Activated CD8-positive, alpha-beta memory T cell treated with anti-CD3 and anti-CD28 coated beads, Interleukin-2, amount 50 U/mL, for 48 hours (primary cell): ENCODE measurements at regions not wholly inside any gene's neighbourhood (a gene's known extent, or its start where the extent isn't known, plus 50 kb on each side); places are given as distances from the start of the nearest gene placed in this dataset.

Experiments
- DNase-seq: peaks from one replicate; pipeline ENCODE4 v3.0.0-alpha.2; 2020

DNA sequence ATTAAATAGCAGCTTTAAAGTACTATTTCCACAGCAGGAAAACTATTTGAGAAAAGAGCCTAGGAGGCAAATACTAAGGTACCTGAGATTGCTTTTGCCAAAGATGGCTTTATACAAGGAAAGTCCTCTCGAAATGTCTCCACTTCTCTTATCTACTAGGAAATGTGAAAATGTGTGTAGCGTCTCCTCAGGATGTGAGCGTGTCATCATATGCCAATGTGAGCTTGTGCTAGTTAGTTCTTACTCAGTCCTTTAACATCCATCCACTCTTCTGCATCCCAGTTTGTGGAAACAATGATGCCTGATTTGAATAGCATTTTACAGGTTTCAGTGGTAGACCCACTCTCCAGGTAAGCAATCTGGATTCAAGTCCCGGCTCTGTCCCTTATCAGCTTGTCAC lies 421.0 kb downstream of the DYNC2H1 start:
- no peak for DNase-seq

DNA sequence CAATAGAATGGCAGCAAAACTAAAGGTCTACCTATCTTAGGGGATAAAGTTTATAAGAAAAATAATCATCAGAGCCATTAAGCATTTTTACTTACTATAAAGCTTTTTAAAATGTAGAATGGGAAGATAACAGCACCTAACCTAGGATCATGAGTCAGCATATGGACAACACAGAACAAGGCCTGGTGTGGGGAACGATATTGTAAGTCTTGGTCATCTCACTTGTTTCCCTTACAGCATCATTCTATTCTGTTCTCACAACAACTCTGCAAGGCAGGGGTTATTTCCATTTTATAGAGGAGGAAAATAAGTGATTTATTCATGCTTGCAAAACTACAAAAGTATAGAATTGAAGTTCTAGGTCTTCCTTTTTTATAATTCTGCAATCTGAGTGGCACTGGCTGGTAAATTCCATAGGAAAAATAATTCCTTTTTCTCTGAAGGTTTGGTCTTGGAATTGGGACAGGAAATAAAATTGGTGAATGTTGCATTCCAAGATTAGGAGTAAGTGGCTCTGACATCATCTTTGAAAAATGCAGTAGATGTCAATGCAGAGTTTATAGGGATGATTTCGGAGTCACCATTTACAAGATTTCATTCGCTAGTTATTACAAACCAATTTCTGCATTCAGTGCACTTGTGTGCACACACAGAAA lies 423.0 kb downstream of the DYNC2H1 start:
- DNase-seq, result no peak

DNA sequence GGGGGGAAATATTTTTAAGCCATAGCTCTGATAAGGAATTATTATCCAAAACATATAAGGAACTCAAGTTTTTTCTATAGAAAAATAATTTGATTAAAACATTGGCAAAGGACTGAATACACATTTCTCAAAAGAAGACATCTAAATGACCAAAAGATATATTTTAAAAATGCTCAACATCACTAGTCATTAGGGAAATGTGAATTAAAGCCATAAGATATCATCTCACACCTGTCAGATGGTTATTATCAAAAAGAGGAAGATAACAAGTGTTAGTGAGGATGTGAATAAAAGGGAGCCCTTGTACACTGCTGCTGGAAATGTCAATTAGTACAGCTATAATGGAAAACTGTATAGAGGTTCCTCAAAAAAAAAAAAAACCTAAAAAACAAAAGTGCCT lies 425.0 kb downstream of the DYNC2H1 start:
- DNase-seq, result no peak

DNA sequence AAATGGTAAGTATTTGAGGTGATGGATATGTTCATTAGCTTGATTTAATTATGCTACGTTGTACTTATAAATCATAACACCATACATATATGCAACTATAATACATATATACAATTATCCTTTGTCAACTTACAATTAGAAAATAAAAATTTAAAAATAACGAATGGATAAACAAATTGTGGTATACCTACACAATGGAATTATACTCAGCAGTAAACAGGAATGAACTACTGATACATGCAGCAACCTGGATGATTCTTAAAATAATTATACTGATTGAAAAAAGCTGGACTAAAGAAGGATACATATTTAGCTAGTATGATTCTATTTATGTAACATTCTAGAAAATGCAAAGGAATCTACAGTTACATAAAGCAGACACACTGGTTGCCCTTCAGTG lies 425.7 kb downstream of the DYNC2H1 start:
- DNase-seq, result no peak

DNA sequence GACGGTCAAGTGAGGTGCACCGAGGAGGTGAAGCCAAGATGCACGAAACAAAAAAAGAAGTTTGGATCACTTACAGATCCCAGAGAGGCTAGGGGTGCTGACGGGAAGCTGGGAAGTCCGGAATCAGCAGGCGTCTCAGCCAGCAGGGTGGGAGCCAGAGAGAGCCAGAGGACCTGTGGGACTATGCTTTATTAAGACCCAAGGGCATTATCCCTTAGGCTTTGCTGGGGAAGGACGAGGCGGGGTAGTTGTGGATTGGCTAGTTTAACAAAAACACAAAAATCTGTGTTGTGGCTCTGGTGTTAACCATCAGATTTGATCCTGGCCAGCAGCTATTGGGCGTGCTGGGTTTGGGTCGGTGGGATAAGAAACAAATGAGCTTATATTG lies 427.1 kb downstream of the DYNC2H1 start:
- DNase-seq, result no peak

DNA sequence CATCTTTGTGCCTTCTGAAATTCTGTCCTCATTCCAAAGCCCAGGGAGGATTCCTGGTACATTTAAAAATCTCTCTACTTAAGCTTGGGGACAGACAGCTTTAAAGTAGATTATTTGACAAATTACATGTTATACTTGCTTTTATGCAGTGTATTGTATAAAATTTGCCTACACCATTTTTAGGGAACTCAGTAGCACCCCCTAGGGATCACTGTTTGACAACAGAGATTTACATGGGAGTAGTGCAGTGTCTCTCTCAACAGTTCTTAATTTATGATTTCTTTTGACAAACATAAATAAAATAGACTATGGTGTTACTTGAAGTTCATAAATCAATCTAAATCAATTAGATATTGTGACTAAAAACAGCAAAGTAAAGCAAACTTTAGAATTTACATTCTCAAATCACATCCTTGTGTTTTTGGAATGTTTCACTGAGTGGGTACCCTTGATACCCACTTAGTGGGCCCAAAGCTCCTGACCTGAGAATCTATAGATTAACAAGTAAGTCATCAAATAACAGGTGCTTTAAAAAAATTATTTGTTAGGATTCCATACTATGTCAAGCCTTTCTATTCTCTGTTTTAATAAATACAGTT lies 428.8 kb downstream of the DYNC2H1 start:
- DNase-seq, result no peak

DNA sequence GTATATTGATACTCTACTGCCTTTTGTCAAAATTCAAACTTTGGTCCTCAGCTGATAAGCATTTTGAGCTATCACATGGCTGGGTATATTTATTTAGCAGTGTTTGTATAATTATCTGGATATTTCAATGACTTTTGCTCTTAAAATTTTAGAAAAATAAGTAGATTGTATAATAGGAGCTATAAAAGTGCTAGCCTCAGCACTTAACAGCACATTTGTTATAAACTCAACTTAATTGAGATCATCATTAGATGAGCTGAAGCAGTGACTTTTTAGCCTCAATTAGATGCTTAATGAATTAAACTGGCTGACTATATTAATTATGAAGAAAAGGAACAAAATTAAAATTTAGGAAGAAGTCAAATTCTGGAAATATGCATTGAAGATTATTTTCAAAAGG lies 429.9 kb downstream of the DYNC2H1 start:
- DNase-seq, result no peak

DNA sequence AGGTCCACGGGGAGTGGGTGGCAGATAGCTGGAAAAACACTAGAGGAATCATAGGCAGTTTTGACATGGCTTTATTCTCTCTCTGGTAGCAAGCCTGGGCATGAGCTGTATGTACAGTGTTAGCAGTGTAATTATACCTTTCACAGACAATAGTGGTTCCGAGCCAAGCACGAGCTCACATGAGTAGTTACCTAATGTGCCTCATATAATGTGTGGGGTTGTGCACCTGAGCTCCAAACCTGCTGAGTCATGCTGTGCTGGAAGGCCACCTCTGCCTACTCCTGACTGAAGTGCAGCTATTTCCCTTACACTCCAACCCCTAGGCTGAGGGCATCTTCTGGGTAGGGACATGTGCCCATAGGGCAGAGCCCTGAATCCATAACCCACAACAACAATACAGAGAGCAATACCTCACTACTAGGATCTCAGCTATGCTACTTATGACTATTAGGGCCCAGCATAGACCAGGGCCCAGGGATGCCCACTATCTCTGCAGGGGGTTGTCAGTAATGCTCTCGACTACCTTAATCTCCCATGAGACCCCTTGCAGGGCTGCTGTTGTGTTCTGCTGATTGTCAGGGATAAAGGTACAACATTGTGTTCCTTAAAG lies 432.1 kb downstream of the DYNC2H1 start:
- no peak for DNase-seq

DNA sequence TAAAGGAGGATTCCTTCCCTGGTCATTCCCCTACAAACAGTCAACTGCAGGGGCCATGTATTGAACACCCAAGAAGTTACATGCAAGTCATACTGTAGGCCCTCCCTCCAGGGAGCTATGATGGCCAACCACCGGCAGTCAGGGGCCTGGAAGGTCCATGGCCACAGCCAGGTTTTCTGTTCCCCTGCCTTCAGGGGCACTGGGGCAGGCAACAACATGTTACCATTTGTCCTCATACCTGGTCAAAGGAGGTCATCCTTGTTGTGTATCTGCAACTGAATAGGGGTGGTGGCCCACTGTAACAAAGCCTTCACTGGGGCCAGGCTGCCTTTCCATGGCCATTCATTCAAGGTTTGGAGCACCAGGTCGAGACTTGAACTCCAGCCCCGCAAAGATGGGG lies 433.6 kb downstream of the DYNC2H1 start:
- DNase-seq, result no peak

DNA sequence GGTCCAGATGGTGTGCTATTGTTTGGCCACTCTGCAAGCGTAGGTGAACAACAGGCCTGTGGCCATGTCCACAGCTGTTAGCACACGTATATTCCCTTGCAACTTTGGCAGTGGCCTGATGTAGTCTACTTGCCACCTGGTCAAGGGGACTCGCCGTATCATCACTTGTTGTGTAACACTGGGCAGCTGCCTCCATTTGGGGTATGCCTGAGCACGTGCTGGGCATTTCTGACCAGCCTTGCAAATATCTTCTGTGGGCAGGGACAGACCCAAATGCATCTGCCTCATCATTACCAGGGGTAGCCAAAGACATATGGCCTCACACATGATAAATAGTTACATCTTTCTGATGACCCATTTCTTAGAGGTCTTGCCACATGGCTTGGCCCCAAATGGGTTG lies 434.2 kb downstream of the DYNC2H1 start:
- DNase-seq, result no peak

DNA sequence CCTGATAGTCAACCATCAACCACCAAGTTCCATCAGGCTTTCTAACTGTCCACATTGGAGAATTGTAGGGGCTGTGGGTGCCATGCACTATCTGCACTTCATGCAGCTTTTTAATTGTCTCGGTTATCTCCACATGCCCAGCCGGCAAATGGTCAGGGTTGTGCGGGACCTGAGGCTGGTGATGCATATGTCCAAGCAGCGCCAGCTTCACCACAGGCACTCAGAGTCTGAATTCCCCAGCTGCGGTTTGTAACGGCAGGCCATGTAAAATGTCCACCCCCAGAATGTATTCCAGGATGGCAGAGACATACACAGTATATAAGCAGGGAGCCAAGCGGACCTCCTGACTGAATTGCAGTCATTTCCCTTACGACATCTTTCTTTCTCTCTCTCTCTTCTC lies 435.6 kb downstream of the DYNC2H1 start:
- no peak for DNase-seq

DNA sequence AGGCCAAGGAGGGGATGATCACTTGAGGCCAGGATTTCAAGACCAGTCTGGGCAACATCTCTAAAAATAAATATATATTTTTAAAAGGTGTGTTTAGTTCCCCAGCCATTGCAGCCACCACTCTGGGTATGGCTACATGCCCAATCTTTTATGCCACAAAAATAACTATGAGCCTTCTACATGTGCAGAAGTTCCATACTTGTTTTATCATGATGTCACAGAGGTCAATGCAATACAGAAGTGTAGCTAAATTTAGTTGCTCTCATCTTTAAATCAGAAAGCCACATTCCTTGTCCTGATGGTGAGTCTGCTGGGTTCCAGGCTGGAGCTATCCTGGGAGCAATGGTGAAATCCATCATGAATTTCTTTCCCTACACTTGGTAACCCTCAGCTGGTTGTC lies 436.3 kb downstream of the DYNC2H1 start:
- DNase-seq, result no peak

DNA sequence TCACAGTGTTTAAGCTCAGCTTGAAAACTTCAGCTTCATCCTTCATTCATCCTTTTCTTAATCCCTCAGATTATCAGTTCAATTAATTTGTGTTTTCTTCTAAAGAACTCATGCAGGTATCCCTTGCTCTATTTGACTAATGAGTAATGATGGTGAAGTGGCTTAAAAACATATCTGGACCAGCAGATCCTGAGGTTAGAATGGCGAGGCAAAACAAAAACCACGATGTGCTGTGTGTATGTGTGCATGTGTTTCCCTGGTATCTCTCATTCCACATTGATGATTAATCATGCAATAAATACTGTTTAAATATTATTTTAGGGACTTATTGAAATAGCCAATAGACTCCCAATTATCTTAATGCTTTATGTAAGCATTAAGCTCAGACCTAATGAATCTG lies 437.0 kb downstream of the DYNC2H1 start:
- no peak for DNase-seq

DNA sequence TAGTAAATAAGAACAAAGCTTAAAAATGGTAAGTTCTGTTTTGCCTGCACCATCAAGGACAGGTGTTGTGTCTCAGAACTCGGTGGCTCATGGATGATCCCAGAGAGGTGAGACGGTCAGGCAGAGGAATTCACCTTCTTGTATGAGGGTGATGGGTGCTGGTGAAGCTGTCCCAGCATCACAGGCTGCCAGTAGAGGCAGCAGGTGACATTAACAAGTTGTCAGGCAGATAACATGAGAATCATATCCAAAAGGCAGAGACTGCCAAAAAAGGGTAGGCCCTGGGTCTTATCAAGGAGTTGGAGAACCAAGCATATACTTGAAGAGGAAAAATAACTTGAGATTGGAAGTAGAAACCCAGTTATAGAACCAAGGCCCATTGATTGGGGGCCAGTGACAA lies 437.8 kb downstream of the DYNC2H1 start:
- no peak for DNase-seq

DNA sequence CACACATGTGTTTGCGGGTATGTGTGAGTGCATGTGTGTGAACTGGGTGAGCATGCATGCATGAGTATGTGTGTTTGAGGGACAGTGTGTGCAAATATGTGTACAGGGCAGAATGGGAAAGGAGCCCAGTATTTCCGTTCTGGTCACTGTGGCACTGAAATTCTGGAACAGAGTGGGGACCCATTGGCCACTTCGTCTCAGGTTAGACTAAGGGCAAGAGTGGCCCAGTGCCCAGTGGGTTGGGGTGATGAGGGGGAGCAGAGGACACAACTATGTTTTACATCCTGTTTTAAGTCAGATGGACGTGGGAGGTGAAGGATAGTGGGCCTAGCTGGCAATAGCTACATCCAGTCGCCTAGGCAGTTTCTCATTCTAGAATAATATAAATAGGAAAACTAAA lies 438.5 kb downstream of the DYNC2H1 start:
- no peak for DNase-seq

DNA sequence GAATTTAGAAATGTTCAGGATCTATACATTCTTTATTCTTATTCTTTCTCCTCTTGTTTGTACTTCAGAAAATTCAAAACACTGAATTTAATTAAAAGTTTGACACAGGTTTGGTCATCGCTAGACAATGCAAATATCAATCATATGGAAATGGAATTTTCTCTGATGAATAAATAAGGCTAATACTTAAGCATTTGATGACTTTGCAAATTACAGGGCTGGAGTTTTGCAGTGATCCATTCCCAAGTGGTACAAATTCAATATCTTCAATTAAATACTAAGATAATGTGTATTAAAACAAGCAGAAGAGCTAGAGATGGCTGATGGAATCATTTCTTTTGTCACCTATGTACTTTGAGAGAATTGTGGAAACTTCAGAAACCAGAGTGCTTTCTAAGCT lies 439.6 kb downstream of the DYNC2H1 start:
- DNase-seq, result no peak

DNA sequence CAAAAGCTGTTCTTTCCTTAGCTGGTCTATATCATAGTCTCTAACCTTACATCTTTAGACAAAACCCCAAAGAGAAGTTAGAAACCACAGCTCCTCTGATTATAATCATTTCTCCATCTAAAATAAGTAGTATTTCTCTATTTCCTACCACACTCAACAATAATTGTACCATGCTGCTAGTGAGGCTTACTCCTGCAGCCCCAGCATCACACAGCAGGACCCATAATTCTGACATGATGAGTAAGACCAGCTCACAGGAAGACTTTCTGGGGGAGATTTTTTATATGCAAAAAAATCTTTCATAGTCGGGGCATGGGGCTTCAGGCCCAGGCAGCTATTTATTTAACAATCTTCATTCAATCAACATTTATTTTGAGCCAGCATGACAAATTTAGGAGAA lies 441.6 kb downstream of the DYNC2H1 start:
- DNase-seq, result no peak

DNA sequence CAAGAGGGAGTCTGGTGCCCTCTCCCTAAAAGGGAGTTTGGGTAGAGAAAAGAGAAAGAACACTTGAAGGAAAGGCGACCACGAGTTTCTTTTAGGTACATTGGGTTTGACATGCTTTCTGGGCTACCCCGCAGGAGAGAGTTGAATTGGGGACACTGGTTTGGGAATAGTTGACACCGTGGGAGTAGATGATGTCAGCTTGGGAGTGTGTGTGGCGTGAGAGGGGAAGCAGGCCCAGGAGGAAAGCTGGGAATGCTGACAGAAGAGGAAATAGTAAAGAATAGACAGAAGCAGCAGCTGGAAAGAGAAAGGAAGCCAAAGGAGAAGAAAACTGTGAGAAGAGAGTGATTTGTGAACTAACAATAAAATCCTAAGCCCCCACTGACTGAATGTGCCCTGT lies 442.9 kb downstream of the DYNC2H1 start:
- DNase-seq, result no peak

DNA sequence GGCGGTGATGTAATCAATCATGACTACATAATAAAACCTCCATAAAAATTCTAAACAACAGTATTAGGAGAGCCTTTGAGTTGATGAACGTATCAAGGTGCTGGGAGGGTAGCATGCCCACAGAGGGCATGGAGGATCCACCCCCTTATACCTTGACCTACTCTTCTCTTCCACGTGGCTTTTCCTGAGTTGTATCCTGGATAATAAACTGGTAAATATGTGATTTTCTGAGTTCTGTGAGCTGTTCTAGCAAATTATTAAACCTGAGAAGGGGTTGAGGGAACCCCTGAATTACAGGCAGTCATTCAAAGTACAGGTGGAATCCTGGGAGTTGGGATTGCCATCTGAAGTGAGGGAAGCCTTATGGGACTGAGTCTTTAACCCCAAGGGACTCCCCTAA lies 446.9 kb downstream of the DYNC2H1 start:
- DNase-seq, result no peak

DNA sequence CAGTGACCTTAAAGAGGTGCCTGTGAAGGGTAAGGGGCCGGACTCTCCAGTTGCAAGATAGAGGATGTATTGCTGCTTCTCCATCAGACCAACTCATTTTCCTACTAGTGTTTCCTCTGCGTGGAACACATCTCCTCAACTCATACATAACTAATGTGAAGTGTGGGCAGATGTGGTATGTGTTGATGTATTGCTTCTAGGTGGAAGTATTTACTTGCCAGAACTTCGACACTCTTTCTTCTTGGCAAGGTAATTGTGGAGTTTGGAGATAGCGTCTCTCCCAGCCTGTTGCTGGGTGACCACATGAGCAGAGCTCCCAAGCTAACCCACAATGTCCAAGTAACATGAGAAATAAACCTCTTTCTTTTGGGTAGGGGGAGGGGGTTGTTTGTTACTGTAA lies 456.9 kb downstream of the DYNC2H1 start:
- no peak for DNase-seq

DNA sequence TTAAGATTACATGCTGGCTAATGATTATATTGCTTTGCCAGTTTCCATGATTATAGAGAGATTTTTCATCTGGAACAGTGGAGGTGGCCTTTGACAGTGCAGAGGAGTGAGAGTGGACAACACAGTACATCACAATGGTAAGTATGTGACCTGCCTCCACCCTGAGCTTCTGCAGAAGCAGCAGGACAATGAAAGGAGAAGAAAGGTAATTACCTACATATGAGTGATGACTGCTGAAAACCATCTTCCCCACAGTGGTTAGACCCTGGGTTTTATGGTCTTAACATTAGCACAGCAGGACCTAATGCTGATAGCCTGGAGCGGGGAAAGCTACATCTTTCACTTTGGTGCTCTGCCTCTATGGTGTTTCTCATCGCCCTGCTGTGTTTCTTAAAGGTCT lies 454.7 kb upstream of the DDI1 start:
- DNase-seq, result no peak

DNA sequence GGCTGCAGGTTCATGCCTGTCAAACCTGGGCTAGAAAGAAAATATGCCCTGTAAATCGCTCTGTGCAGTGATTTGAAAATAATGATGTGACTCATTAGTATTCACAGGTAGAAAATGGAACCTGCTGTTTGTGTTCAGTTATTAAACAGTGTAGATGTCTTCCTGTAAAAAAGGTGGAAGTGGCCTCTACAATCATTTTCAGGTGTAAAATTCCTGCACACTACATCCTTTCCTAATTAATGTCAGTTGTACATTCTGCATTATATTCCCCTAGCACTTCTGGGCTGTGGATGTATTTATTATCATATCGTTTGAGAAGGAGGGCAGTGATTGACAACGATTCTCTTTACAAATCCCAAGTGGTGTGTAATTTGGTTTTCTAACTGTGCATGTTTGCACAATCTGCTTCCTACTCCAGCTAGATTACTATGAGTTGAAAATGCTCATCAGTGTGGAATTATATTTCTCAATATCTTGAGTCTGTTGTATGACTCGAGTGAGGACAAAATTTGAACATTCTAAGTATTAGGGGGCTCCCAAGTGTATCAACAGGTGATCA lies 454.0 kb upstream of the DDI1 start:
- DNase-seq, result no peak

DNA sequence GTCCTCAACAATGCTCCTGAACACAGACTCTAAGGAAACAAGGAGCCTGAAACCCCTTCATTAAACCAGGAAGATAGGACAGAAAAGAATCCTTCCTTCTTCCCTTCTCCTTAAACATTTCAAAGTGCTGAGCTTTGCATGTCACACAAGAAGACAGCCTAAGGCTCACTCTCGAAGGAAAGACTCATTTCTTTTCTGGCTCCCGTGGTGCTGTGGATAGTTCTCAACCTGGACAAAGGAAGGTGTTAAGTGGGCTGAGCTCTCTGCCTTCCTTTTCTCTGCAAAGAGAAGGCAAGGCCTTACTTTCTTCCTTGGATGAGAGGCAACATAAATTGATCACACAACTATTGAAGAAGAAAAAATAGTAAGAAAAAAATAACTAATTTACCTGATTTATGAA lies 452.4 kb upstream of the DDI1 start:
- no peak for DNase-seq

DNA sequence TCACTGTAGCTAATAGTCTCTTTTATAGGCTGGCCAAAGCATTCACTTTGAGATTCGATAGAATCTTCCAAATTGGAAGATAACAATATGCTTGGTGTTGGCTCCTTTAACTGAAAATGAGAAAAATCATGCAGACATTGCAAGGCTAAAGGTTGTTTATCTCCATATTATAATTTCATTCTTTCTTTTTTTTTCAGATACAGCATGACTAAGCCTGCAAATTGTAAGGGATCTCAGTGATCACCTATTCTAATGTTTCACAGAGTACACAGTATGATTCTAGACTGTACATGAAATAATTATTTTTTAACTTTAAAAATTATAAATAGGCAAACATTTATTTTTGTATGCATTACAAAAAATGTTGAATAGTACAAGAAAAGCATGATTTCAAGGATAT lies 451.7 kb upstream of the DDI1 start:
- no peak for DNase-seq

DNA sequence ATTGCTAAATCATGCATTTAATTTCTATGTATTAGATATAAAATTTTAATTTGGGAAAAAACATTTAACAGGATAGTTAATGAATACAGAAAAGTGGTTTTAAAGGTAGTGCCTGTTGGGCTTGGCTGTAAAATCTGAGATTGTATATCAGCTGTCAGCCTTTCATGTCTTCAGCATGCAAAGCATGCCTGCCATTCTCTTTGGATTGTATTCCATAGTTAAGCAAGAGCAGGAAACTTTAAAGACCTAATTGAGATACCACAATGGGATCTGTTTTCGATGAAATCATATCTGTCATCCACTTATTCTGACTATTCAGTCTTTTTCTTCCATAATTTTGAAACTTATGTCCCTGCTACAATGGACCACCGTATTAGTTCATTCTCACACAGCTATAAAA lies 451.0 kb upstream of the DDI1 start:
- DNase-seq, result no peak
